H1 (cell line): ENCODE measurements at regions not wholly inside any gene's neighbourhood (a gene's known extent, or its start where the extent isn't known, plus 50 kb on each side); places are given as distances from the start of the nearest gene placed in this dataset.

Experiments
- FOSL1 ChIP-seq: IDR thresholded peaks from 2 replicates; pipeline ENCODE4 v1.6.1; 2011; ENCODE audit warnings: mild to moderate bottlenecking, low read depth, low read length, moderate library complexity; ENCODE audit not compliant: insufficient read depth
- HDAC2 ChIP-seq, 2 experiments: fragments of 300-600 bp in 1 of 2; sonication (generic) in 1 of 2; IDR thresholded peaks; 2 replicates each; pipeline ENCODE4 v1.6.1; 2011 to 2012; ENCODE audit warnings: low read depth in 2 of 2, low read length in 2 of 2, mild to moderate bottlenecking in 2 of 2, moderate library complexity in 2 of 2, borderline replicate concordance in 1 of 2, inconsistent platforms in 1 of 2
- KDM5A ChIP-seq: fragments of 200-600 bp; IDR thresholded peaks from 2 replicates; pipeline ENCODE4 v1.7.1; 2012; ENCODE audit warnings: mild to moderate bottlenecking, low read length, inconsistent platforms, mixed read lengths
- NANOG ChIP-seq: IDR thresholded peaks from 2 replicates; pipeline ENCODE4 v1.6.1; 2011; ENCODE audit warnings: low read length, low read depth, mild to moderate bottlenecking, inconsistent platforms; ENCODE audit not compliant: insufficient read depth, poor library complexity, severe bottlenecking
- SUZ12 ChIP-seq: fragments of 200-600 bp; sonication (generic); IDR thresholded peaks from 2 replicates; pipeline ENCODE4 v1.6.1; 2012; ENCODE audit warnings: mild to moderate bottlenecking, inconsistent platforms, low read length, moderate library complexity, mixed read lengths
- TF ChIP-seq, protein P1 (sequence below): fragments of 300-600 bp; sonication (generic); IDR thresholded peaks from 2 replicates; pipeline ENCODE4 v1.7.1; 2012; ENCODE audit warnings: low read length, moderate library complexity, mild to moderate bottlenecking, inconsistent platforms; ENCODE audit not compliant: insufficient replicate concordance
- TF ChIP-seq, protein P2 (sequence below), 3 experiments: IDR thresholded peaks; 1 replicate in 2 of 3; 2 replicates in 1 of 3; pipeline versions ENCODE4 v1.5.1 to v1.6.1; 2011; ENCODE audit warnings: low read length in 3 of 3, mild to moderate bottlenecking in 3 of 3, inconsistent platforms in 2 of 3, low read depth in 1 of 3, moderate library complexity in 1 of 3; ENCODE audit not compliant: insufficient read depth in 1 of 3; ENCODE audit errors: control extremely low read depth in 1 of 3

DNA sequence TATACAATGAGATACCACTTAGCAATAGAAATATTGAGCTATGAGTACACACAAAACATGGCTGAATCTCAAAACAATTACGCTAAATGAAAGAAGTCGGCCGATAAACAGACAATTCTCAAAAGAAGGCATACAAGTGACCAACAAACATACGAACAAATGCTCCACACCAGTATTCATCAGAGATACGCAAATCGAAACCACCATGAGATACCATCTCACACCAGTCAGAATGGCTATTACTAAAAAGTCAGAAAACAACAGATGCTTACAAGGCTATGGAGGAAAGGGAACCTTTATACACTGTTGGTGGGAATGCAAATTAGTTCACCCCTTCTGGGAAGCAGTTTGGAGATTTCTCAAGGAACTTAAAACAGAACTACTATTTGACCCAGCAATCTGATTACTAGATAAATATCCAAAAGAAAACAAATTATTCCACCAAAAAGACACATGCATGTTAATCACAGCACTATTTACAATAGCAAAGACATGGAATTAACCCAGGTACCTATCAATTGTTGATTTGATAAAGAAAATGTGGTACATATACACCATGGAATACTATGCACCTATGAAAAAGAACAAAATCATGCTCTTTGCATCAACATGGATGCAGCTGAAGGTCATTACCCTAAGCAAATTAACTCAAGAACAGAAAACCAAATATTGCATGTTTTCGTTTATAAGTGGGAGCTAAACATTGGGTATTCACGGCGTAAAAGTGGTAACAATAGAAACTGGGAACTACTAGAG, 90.9 kb upstream of the GRAMD1B start (continued):
- TF ChIP-seq, protein P1, sequence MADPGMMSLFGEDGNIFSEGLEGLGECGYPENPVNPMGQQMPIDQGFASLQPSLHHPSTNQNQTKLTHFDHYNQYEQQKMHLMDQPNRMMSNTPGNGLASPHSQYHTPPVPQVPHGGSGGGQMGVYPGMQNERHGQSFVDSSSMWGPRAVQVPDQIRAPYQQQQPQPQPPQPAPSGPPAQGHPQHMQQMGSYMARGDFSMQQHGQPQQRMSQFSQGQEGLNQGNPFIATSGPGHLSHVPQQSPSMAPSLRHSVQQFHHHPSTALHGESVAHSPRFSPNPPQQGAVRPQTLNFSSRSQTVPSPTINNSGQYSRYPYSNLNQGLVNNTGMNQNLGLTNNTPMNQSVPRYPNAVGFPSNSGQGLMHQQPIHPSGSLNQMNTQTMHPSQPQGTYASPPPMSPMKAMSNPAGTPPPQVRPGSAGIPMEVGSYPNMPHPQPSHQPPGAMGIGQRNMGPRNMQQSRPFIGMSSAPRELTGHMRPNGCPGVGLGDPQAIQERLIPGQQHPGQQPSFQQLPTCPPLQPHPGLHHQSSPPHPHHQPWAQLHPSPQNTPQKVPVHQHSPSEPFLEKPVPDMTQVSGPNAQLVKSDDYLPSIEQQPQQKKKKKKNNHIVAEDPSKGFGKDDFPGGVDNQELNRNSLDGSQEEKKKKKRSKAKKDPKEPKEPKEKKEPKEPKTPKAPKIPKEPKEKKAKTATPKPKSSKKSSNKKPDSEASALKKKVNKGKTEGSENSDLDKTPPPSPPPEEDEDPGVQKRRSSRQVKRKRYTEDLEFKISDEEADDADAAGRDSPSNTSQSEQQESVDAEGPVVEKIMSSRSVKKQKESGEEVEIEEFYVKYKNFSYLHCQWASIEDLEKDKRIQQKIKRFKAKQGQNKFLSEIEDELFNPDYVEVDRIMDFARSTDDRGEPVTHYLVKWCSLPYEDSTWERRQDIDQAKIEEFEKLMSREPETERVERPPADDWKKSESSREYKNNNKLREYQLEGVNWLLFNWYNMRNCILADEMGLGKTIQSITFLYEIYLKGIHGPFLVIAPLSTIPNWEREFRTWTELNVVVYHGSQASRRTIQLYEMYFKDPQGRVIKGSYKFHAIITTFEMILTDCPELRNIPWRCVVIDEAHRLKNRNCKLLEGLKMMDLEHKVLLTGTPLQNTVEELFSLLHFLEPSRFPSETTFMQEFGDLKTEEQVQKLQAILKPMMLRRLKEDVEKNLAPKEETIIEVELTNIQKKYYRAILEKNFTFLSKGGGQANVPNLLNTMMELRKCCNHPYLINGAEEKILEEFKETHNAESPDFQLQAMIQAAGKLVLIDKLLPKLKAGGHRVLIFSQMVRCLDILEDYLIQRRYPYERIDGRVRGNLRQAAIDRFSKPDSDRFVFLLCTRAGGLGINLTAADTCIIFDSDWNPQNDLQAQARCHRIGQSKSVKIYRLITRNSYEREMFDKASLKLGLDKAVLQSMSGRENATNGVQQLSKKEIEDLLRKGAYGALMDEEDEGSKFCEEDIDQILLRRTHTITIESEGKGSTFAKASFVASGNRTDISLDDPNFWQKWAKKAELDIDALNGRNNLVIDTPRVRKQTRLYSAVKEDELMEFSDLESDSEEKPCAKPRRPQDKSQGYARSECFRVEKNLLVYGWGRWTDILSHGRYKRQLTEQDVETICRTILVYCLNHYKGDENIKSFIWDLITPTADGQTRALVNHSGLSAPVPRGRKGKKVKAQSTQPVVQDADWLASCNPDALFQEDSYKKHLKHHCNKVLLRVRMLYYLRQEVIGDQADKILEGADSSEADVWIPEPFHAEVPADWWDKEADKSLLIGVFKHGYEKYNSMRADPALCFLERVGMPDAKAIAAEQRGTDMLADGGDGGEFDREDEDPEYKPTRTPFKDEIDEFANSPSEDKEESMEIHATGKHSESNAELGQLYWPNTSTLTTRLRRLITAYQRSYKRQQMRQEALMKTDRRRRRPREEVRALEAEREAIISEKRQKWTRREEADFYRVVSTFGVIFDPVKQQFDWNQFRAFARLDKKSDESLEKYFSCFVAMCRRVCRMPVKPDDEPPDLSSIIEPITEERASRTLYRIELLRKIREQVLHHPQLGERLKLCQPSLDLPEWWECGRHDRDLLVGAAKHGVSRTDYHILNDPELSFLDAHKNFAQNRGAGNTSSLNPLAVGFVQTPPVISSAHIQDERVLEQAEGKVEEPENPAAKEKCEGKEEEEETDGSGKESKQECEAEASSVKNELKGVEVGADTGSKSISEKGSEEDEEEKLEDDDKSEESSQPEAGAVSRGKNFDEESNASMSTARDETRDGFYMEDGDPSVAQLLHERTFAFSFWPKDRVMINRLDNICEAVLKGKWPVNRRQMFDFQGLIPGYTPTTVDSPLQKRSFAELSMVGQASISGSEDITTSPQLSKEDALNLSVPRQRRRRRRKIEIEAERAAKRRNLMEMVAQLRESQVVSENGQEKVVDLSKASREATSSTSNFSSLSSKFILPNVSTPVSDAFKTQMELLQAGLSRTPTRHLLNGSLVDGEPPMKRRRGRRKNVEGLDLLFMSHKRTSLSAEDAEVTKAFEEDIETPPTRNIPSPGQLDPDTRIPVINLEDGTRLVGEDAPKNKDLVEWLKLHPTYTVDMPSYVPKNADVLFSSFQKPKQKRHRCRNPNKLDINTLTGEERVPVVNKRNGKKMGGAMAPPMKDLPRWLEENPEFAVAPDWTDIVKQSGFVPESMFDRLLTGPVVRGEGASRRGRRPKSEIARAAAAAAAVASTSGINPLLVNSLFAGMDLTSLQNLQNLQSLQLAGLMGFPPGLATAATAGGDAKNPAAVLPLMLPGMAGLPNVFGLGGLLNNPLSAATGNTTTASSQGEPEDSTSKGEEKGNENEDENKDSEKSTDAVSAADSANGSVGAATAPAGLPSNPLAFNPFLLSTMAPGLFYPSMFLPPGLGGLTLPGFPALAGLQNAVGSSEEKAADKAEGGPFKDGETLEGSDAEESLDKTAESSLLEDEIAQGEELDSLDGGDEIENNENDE, result no peak
- no peak for TF ChIP-seq FOSL1
- TF ChIP-seq, protein P2, sequence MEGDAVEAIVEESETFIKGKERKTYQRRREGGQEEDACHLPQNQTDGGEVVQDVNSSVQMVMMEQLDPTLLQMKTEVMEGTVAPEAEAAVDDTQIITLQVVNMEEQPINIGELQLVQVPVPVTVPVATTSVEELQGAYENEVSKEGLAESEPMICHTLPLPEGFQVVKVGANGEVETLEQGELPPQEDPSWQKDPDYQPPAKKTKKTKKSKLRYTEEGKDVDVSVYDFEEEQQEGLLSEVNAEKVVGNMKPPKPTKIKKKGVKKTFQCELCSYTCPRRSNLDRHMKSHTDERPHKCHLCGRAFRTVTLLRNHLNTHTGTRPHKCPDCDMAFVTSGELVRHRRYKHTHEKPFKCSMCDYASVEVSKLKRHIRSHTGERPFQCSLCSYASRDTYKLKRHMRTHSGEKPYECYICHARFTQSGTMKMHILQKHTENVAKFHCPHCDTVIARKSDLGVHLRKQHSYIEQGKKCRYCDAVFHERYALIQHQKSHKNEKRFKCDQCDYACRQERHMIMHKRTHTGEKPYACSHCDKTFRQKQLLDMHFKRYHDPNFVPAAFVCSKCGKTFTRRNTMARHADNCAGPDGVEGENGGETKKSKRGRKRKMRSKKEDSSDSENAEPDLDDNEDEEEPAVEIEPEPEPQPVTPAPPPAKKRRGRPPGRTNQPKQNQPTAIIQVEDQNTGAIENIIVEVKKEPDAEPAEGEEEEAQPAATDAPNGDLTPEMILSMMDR (IDR thresholded peaks at IDR 0.05; ENCODE audit: control extremely low read depth in 1 of 3, insufficient read depth in 1 of 3, low read depth in 1 of 3, low read length in 3 of 3), result no peak
- no peak for TF ChIP-seq SUZ12
- TF ChIP-seq KDM5A, result no peak
- peak in 1 of 2 experiments; percentile 45; a peak in 1 of 4 replicates for TF ChIP-seq HDAC2 (IDR thresholded peaks at IDR 0.05; ENCODE audit: borderline replicate concordance in 1 of 2, low read depth in 2 of 2, low read length in 2 of 2)
- TF ChIP-seq NANOG, result no peak
